GM12878 (cell line): ENCODE measurements at regions not wholly inside any gene's neighbourhood (a gene's known extent, or its start where the extent isn't known, plus 50 kb on each side); places are given as distances from the start of the nearest gene placed in this dataset.
A peak's percentile ranks its signal among the peaks of the same experiment; 100 is the strongest.

Experiments used
- ATF2 ChIP-seq: IDR thresholded peaks from 2 replicates; pipeline ENCODE4 v1.6.1; 2012; ENCODE audit warnings: low read length, inconsistent platforms
- CBX5 ChIP-seq: sonication (generic); IDR thresholded peaks from 2 replicates; pipeline ENCODE4 v1.6.1; 2016; ENCODE audit warnings: low read depth, moderate library complexity, mild to moderate bottlenecking, inconsistent platforms
- IKZF1 ChIP-seq: fragments of 450-650 bp; conservative IDR thresholded peaks from 2 replicates; pipeline ENCODE4 v1.6.1; 2017; ENCODE audit warnings: antibody characterized with exemption, mild to moderate bottlenecking
- IKZF2 ChIP-seq, 2 experiments: fragments of 450-650 bp; IDR thresholded peaks; 2 replicates each; pipeline ENCODE4 v1.6.1; 2017; ENCODE audit warnings: mild to moderate bottlenecking in 2 of 2, moderate library complexity in 2 of 2
- NFIC ChIP-seq: IDR thresholded peaks from 2 replicates; pipeline ENCODE4 v1.6.1; 2012; ENCODE audit warnings: low read depth, mild to moderate bottlenecking, inconsistent platforms, low read length, moderate library complexity
- NR2C1 ChIP-seq: fragments of 450-650 bp; IDR thresholded peaks from 2 replicates; pipeline ENCODE4 v1.6.1; 2017; ENCODE audit warnings: antibody characterized with exemption, mild to moderate bottlenecking, moderate library complexity
- NRF1 ChIP-seq: conservative IDR thresholded peaks from 2 replicates; pipeline ENCODE4 v1.6.1; 2011; ENCODE audit warnings: mild to moderate bottlenecking, low read depth, low read length, improper control_type of control experiment
- PAX8 ChIP-seq: fragments of 450-650 bp; IDR thresholded peaks from 2 replicates; pipeline ENCODE4 v1.6.1; 2017; ENCODE audit warnings: mild to moderate bottlenecking, moderate library complexity
- PML ChIP-seq: IDR thresholded peaks from 2 replicates; pipeline ENCODE4 v1.6.1; 2012; ENCODE audit warnings: low read length, inconsistent platforms
- POLR2AphosphoS5 ChIP-seq: IDR thresholded peaks from 2 replicates; pipeline ENCODE4 v1.6.1; 2011; ENCODE audit warnings: mild to moderate bottlenecking, low read length, inconsistent platforms
- RUNX3 ChIP-seq: IDR thresholded peaks from 2 replicates; pipeline ENCODE4 v1.6.1; 2012; ENCODE audit warnings: low read length, inconsistent platforms
- ZBED1 ChIP-seq: IDR thresholded peaks from 2 replicates; pipeline ENCODE4 v1.6.1; 2016; ENCODE audit warnings: borderline replicate concordance
- ZBTB33 ChIP-seq: fragments of 450-650 bp; IDR thresholded peaks from 2 replicates; pipeline ENCODE4 v1.6.1; 2017; ENCODE audit warnings: mild to moderate bottlenecking

GRCh38 chr4:14768449-14768848, 233.8 kb upstream of the CPEB2 start (continued):
- TF ChIP-seq IKZF2 (IDR thresholded peaks at IDR 0.05) (0 out of 4 replicates have a peak, but pooled peaks of 1 of the 2 experiments have one; percentile 9), IKZF1 (0 out of 2 replicates have a peak, but pooled peaks have one; percentile 17), CBX5 (0 out of 2 replicates have a peak, but pooled peaks have one; percentile 18), ZBTB33 (no peak), NRF1 (no peak), RUNX3 (peak; percentile 43), POLR2AphosphoS5 (no peak), ZBED1 (0 out of 2 replicates have a peak, but pooled peaks have one; percentile 37), NR2C1 (no peak), NFIC (0 out of 2 replicates have a peak, but pooled peaks have one; percentile 20), ATF2 (0 out of 2 replicates have a peak, but pooled peaks have one; percentile 44), PML (no peak), PAX8 (no peak)
